HepG2 (cell line): ENCODE measurements at regions not wholly inside any gene's neighbourhood (a gene's known extent, or its start where the extent isn't known, plus 50 kb on each side); places are given as distances from the start of the nearest gene placed in this dataset.

ENCODE experiments used
- MEIS1 ChIP-seq: sonication (generic); formaldehyde crosslinking; IDR thresholded peaks from 2 replicates; pipeline ENCODE4 v1.9.0; 2021; ENCODE audit warnings: mild to moderate bottlenecking, missing genetic modification reagents, moderate library complexity, borderline replicate concordance
- NONO ChIP-seq, 2 experiments: fragments of 450-650 bp in 1 of 2; sonication (generic) in 1 of 2; formaldehyde crosslinking in 1 of 2; IDR thresholded peaks in 1 of 2; conservative IDR thresholded peaks in 1 of 2; 2 replicates each; pipeline versions ENCODE4 v1.6.1 to v1.8.0; 2017 to 2022; ENCODE audit warnings: mild to moderate bottlenecking in 1 of 2, missing genetic modification reagents in 1 of 2, moderate library complexity in 1 of 2
- NR2F2 ChIP-seq: IDR thresholded peaks from 2 replicates; pipeline ENCODE4 v1.6.1; 2012; ENCODE audit warnings: low read depth, inconsistent platforms, borderline replicate concordance
- SOX13 ChIP-seq, 3 experiments: fragments of 450-650 bp in 1 of 3; sonication (generic) in 1 of 3; formaldehyde crosslinking in 1 of 3; IDR thresholded peaks in 2 of 3; conservative IDR thresholded peaks in 1 of 3; 2 replicates each; pipeline versions ENCODE4 v1.5.0 to v1.6.1; 2016 to 2020; ENCODE audit warnings: antibody characterized with exemption in 1 of 3, mild to moderate bottlenecking in 1 of 3, missing compliant biosample characterization in 1 of 3, missing genetic modification reagents in 1 of 3, moderate library complexity in 1 of 3
- TAF1 ChIP-seq: sonication (generic); formaldehyde crosslinking; IDR thresholded peaks from 2 replicates; pipeline ENCODE4 v1.4.0; 2020; ENCODE audit warnings: missing genetic modification reagents
- ZMYM3 ChIP-seq: sonication (generic); formaldehyde crosslinking; IDR thresholded peaks from 2 replicates; pipeline ENCODE4 v1.5.1; 2020; ENCODE audit warnings: mild to moderate bottlenecking, missing genetic modification reagents
- ZNF256 ChIP-seq: sonication (generic); formaldehyde crosslinking; conservative IDR thresholded peaks from 2 replicates; pipeline ENCODE4 v1.4.0; 2020; ENCODE audit warnings: missing genetic modification reagents
- ZNF263 ChIP-seq: sonication (generic); formaldehyde crosslinking; IDR thresholded peaks from 2 replicates; pipeline ENCODE4 v1.4.0; 2020; ENCODE audit warnings: missing genetic modification reagents
- ZNF547 ChIP-seq: sonication (generic); formaldehyde crosslinking; IDR thresholded peaks from 2 replicates; pipeline ENCODE4 v1.5.1; 2020; ENCODE audit warnings: mild to moderate bottlenecking, missing genetic modification reagents
- ZNF598 ChIP-seq: sonication (generic); formaldehyde crosslinking; IDR thresholded peaks from 2 replicates; pipeline ENCODE4 v1.5.1; 2020; ENCODE audit warnings: mild to moderate bottlenecking, missing genetic modification reagents, borderline replicate concordance
- ZNF644 ChIP-seq: IDR thresholded peaks from 2 replicates; pipeline ENCODE4 v1.6.1; 2016; ENCODE audit warnings: low read depth
- ZNF7 ChIP-seq: IDR thresholded peaks from 2 replicates; pipeline ENCODE4 v1.6.1; 2016; ENCODE audit warnings: missing biosample characterization, missing genetic modification reagents
- ZSCAN29 ChIP-seq: sonication (generic); formaldehyde crosslinking; conservative IDR thresholded peaks from 2 replicates; pipeline ENCODE4 v1.4.0; 2020; ENCODE audit warnings: mild to moderate bottlenecking, missing genetic modification reagents
- TF ChIP-seq, protein P1 (sequence below): sonication (generic); formaldehyde crosslinking; IDR thresholded peaks from 2 replicates; pipeline ENCODE4 v1.4.0; 2020; ENCODE audit warnings: mild to moderate bottlenecking, missing genetic modification reagents
- TF ChIP-seq, protein P2 (sequence below): IDR thresholded peaks from 2 replicates; pipeline ENCODE4 v1.6.1; 2016
- TF ChIP-seq, protein P3 (sequence below): sonication (generic); IDR thresholded peaks from 2 replicates; pipeline ENCODE4 v1.6.1; 2016; ENCODE audit warnings: low read depth, borderline replicate concordance
- TF ChIP-seq, protein P4 (sequence below): sonication (generic); formaldehyde crosslinking; conservative IDR thresholded peaks from 2 replicates; pipeline ENCODE4 v1.4.0; 2020; ENCODE audit warnings: mild to moderate bottlenecking, missing genetic modification reagents, moderate library complexity
- TF ChIP-seq, protein P5 (sequence below): sonication (generic); formaldehyde crosslinking; IDR thresholded peaks from 2 replicates; pipeline ENCODE4 v1.4.0; 2020; ENCODE audit warnings: missing genetic modification reagents

DNA sequence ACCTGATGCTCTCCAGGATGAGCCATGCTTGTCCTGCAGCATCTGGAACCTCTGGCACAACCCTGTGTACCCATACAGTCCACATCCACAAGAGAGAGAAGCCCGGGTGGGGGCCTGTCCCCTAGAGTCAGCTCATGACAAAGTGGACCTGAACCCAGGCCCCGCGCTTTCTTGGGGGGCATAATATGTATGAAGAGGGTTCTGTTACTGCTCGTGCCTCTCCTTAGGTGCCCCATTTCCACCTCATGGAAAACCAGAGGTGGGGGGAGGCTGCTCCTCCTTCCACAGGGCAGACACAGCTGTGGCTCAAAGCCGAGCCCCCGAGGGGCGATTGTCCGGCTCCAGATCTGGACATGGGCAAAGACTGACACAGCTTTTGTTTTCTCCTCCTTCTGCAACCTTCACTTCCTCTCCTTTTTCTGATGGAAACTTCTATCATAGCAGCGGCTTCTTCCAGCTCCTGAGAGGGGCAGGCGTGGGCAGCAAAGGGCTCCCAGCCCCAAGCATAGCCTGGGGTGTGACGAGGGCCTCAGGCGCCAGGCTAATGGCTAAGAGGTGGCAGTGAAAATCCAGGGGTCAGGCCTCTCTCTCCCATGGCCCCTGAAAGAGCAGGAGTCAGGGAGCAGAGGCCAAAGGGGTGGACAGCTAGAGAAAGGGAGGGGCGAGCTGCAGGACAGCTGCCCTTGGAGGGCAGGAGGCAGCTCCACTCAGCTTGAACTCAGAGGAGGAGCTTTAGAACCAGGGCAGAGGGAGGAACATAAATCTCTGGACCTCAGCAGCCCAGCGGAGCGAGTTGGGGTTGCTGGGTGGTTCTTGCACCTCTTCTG lies 155.5 kb downstream of the ZFP36L2 start (continued):
- TF ChIP-seq ZNF263 (CRISPR knock-in tag) (peak; percentile 61; the same call in 1 of the 2 replicates), TAF1 (CRISPR knock-in tag) (no peak), ZNF7 (CRISPR knock-in tag) (0 out of 2 replicates have a peak, but pooled peaks have one; percentile 12), ZSCAN29 (no peak), NONO (IDR thresholded peaks at IDR 0.05) (no peak), NONO (CRISPR knock-in tag; conservative IDR thresholded peaks at IDR 0.05) (peak; percentile 22; the same call in 1 of the 2 replicates), SOX13 (IDR thresholded peaks at IDR 0.05) (no peak), SOX13 (CRISPR knock-in tag; conservative IDR thresholded peaks at IDR 0.05 in 1 of 2, IDR thresholded peaks at IDR 0.05 in 1 of 2) (peak in 1 of 2 experiments; percentile 10; a peak in 1 of 4 replicates), ZNF256 (CRISPR knock-in tag) (no peak), NR2F2 (peak; percentile 58; the same call in 1 of the 2 replicates), ZNF598 (CRISPR knock-in tag) (0 out of 2 replicates have a peak, but pooled peaks have one; percentile 60), ZNF547 (peak; percentile 64; the same call in 1 of the 2 replicates), MEIS1 (0 out of 2 replicates have a peak, but pooled peaks have one; percentile 43), ZMYM3 (peak; percentile 89), ZNF644 (CRISPR knock-in tag) (peak; percentile 31; the same call in 1 of the 2 replicates)
- TF ChIP-seq, protein P1, sequence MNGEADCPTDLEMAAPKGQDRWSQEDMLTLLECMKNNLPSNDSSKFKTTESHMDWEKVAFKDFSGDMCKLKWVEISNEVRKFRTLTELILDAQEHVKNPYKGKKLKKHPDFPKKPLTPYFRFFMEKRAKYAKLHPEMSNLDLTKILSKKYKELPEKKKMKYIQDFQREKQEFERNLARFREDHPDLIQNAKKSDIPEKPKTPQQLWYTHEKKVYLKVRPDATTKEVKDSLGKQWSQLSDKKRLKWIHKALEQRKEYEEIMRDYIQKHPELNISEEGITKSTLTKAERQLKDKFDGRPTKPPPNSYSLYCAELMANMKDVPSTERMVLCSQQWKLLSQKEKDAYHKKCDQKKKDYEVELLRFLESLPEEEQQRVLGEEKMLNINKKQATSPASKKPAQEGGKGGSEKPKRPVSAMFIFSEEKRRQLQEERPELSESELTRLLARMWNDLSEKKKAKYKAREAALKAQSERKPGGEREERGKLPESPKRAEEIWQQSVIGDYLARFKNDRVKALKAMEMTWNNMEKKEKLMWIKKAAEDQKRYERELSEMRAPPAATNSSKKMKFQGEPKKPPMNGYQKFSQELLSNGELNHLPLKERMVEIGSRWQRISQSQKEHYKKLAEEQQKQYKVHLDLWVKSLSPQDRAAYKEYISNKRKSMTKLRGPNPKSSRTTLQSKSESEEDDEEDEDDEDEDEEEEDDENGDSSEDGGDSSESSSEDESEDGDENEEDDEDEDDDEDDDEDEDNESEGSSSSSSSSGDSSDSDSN (CRISPR knock-in tag), result peak; percentile 46; the same call in 1 of the 2 replicates
- TF ChIP-seq, protein P2, sequence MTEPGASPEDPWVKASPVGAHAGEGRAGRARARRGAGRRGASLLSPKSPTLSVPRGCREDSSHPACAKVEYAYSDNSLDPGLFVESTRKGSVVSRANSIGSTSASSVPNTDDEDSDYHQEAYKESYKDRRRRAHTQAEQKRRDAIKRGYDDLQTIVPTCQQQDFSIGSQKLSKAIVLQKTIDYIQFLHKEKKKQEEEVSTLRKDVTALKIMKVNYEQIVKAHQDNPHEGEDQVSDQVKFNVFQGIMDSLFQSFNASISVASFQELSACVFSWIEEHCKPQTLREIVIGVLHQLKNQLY, result no peak
- TF ChIP-seq, protein P3, sequence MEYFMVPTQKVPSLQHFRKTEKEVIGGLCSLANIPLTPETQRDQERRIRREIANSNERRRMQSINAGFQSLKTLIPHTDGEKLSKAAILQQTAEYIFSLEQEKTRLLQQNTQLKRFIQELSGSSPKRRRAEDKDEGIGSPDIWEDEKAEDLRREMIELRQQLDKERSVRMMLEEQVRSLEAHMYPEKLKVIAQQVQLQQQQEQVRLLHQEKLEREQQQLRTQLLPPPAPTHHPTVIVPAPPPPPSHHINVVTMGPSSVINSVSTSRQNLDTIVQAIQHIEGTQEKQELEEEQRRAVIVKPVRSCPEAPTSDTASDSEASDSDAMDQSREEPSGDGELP, result peak; percentile 51; the same call in 1 of the 2 replicates
- TF ChIP-seq, protein P4, sequence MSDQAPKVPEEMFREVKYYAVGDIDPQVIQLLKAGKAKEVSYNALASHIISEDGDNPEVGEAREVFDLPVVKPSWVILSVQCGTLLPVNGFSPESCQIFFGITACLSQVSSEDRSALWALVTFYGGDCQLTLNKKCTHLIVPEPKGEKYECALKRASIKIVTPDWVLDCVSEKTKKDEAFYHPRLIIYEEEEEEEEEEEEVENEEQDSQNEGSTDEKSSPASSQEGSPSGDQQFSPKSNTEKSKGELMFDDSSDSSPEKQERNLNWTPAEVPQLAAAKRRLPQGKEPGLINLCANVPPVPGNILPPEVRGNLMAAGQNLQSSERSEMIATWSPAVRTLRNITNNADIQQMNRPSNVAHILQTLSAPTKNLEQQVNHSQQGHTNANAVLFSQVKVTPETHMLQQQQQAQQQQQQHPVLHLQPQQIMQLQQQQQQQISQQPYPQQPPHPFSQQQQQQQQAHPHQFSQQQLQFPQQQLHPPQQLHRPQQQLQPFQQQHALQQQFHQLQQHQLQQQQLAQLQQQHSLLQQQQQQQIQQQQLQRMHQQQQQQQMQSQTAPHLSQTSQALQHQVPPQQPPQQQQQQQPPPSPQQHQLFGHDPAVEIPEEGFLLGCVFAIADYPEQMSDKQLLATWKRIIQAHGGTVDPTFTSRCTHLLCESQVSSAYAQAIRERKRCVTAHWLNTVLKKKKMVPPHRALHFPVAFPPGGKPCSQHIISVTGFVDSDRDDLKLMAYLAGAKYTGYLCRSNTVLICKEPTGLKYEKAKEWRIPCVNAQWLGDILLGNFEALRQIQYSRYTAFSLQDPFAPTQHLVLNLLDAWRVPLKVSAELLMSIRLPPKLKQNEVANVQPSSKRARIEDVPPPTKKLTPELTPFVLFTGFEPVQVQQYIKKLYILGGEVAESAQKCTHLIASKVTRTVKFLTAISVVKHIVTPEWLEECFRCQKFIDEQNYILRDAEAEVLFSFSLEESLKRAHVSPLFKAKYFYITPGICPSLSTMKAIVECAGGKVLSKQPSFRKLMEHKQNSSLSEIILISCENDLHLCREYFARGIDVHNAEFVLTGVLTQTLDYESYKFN, result peak; percentile 74
- TF ChIP-seq, protein P5, sequence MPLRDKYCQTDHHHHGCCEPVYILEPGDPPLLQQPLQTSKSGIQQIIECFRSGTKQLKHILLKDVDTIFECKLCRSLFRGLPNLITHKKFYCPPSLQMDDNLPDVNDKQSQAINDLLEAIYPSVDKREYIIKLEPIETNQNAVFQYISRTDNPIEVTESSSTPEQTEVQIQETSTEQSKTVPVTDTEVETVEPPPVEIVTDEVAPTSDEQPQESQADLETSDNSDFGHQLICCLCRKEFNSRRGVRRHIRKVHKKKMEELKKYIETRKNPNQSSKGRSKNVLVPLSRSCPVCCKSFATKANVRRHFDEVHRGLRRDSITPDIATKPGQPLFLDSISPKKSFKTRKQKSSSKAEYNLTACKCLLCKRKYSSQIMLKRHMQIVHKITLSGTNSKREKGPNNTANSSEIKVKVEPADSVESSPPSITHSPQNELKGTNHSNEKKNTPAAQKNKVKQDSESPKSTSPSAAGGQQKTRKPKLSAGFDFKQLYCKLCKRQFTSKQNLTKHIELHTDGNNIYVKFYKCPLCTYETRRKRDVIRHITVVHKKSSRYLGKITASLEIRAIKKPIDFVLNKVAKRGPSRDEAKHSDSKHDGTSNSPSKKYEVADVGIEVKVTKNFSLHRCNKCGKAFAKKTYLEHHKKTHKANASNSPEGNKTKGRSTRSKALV (CRISPR knock-in tag), result no peak
